Caco-2 (cell line): ENCODE measurements at regions not wholly inside any gene's neighbourhood (a gene's known extent, or its start where the extent isn't known, plus 50 kb on each side); places are given as distances from the start of the nearest gene placed in this dataset.

ENCODE experiments used
- BruUV-seq: library from RNA; stranded (reverse); fragments of 400-500 nt; replicated peaks from 2 replicates; lab custom pipeline; 2021; lab: Mats Ljungman, UMichigan
- CTCF ChIA-PET: fragments of 300-600 bp; sonication (Branson Sonifier 250); formaldehyde crosslinking; loops from one replicate; lab custom pipeline; 2022; ENCODE audit warnings: antibody characterized with exemption; lab: Charles Lee
- POLR2A ChIA-PET: fragments of 300-600 bp; sonication (Branson Sonifier 250); formaldehyde crosslinking; loops from one replicate; lab custom pipeline; 2022; ENCODE audit warnings: antibody characterized with exemption; lab: Charles Lee
- DNase-seq, 2 experiments: peaks; one replicate each; pipeline versions ENCODE4 v3.0.0 to v3.0.0-alpha.2; 2020 to 2022
- H3K27me3 ChIP-seq: replicated peaks from 2 replicates; pipeline ENCODE4 v1.6.0; 2011; ENCODE audit warnings: low read length; ENCODE audit not compliant: control insufficient read depth, insufficient read depth
- H3K36me3 ChIP-seq: 2 replicates; pipeline ENCODE4 v1.5.1; 2011; ENCODE audit warnings: low read length; ENCODE audit not compliant: control insufficient read depth, insufficient read depth
- H3K4me1 ChIP-seq: fragments of 250-450 bp; sonication (Bioruptor Pico); 2 replicates; pipeline ENCODE4 v1.5.1; 2020; ENCODE audit warnings: mild to moderate bottlenecking
- H3K4me3 ChIP-seq: 2 replicates; pipeline ENCODE4 v1.5.1; 2011; ENCODE audit warnings: low read depth, mild to moderate bottlenecking, control low read depth, low read length
- H3K9me3 ChIP-seq: fragments of 250-450 bp; sonication (Bioruptor Pico); 2 replicates; pipeline ENCODE4 v1.5.1; 2020; ENCODE audit warnings: mild to moderate bottlenecking, moderate library complexity
- H3K27ac Mint-ChIP-seq: one replicate; pipeline ENCODE4 v1.8.0; 2022; ENCODE audit warnings: mixed read lengths; ENCODE audit not compliant: unreplicated experiment
- H3K27me3 Mint-ChIP-seq: one replicate; pipeline ENCODE4 v1.8.0; 2022; ENCODE audit warnings: mixed read lengths; ENCODE audit not compliant: insufficient read depth, unreplicated experiment
- H3K36me3 Mint-ChIP-seq: one replicate; pipeline ENCODE4 v1.8.0; 2022; ENCODE audit warnings: mild to moderate bottlenecking, mixed read lengths; ENCODE audit not compliant: insufficient read depth, unreplicated experiment
- H3K4me1 Mint-ChIP-seq: one replicate; pipeline ENCODE4 v1.8.0; 2022; ENCODE audit warnings: low read depth, mixed read lengths; ENCODE audit not compliant: unreplicated experiment
- H3K4me3 Mint-ChIP-seq: one replicate; pipeline ENCODE4 v1.8.0; 2022; ENCODE audit warnings: mild to moderate bottlenecking, moderate library complexity, mixed read lengths; ENCODE audit not compliant: unreplicated experiment
- H3K9me3 Mint-ChIP-seq: one replicate; pipeline ENCODE4 v1.8.0; 2022; ENCODE audit warnings: mixed read lengths; ENCODE audit not compliant: unreplicated experiment
- CTCF ChIP-seq, 2 experiments: fragments of 200-600 bp in 1 of 2; IDR thresholded peaks; 1 replicate in 1 of 2; 2 replicates in 1 of 2; pipeline versions ENCODE4 v1.5.1 to v1.8.0; 2011 to 2022; ENCODE audit warnings: antibody characterized with exemption in 1 of 2, control low read depth in 1 of 2, inconsistent platforms in 1 of 2, low read depth in 1 of 2, low read length in 1 of 2, mild to moderate bottlenecking in 1 of 2, moderate library complexity in 1 of 2; ENCODE audit not compliant: insufficient read depth in 1 of 2, severe bottlenecking in 1 of 2, unreplicated experiment in 1 of 2
- intact Hi-C: fragments of 100-400 bp; cut with micrococcal nuclease; formaldehyde crosslinking; loops from one replicate; pipeline ENCODE4 v1.10.0; 2022; ENCODE audit not compliant: unreplicated experiment

DNA sequence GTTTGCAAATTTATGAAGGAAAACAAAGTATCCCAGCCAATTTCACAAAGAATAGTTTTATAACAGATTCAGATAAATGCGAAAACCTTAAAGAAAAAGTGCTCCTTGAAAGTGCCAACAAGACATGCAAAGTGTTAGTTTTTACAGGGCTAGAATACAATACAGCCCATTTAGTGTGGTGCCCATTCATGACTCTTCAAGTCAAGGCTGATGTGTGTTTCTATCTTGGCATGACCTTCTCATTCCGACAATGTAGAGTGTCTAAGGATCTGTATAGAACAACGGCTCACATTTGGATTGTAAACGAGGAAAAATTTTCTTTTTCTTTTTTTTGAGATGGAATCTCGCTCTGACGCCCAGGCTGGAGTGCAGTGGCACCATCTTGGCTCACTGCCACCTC is 205.2 kb upstream of the SEMA6A start:
- CTCF ChIA-PET = no interaction called here
- no TSS peak for BruUV-seq
- H3K4me1 Mint-ChIP-seq = peaks cover 7% of the 10 kb centered on the region

GRCh38 chr5:116778651-116779280 is 204.1 kb upstream of the SEMA6A start:
- ChIA-PET CTCF (no interaction called here), POLR2A (no interaction called here)
- no peaks in the 10 kb centered on the region for H3K27me3 Mint-ChIP-seq
- H3K4me1 Mint-ChIP-seq = peaks cover 7% of the 10 kb centered on the region
- no peak overlapping the region for H3K4me3 Mint-ChIP-seq
- no TSS peak for BruUV-seq
- H3K4me3 ChIP-seq = no peak overlapping the region
- H3K27ac Mint-ChIP-seq = no peak overlapping the region
- H3K9me3 ChIP-seq = no peaks in the 10 kb centered on the region; the same call in 1 of the 2 replicates
- H3K27me3 ChIP-seq = no peaks in the 10 kb centered on the region
- H3K36me3 Mint-ChIP-seq = peaks cover under 1% of the 10 kb centered on the region
- peaks cover 5% of the 10 kb centered on the region for H3K9me3 Mint-ChIP-seq
- H3K36me3 ChIP-seq = no peaks in the 10 kb centered on the region
- DNase-seq = no peak
- intact Hi-C loops = loop anchor here (10.0 kb wide), 1 partner anchor 166 kb away; no protein-coding TSS in a partner anchor
- no peaks in the 10 kb centered on the region for H3K4me1 ChIP-seq
- no peak for TF ChIP-seq CTCF (IDR thresholded peaks at IDR 0.05; ENCODE audit: insufficient read depth in 1 of 2, low read depth in 1 of 2, low read length in 1 of 2, severe bottlenecking in 1 of 2, unreplicated experiment in 1 of 2)

More for the DNA sequence above, 205.2 kb upstream of the SEMA6A start:
- H3K4me3 ChIP-seq = no peak overlapping the region
- no peak for TF ChIP-seq CTCF (IDR thresholded peaks at IDR 0.05; ENCODE audit: insufficient read depth in 1 of 2, low read depth in 1 of 2, low read length in 1 of 2, severe bottlenecking in 1 of 2, unreplicated experiment in 1 of 2)
- no peaks in the 10 kb centered on the region for H3K4me1 ChIP-seq
- H3K9me3 ChIP-seq = no peaks in the 10 kb centered on the region; the same call in 1 of the 2 replicates
- Mint-ChIP-seq H3K27ac (no peak overlapping the region), H3K36me3 (peaks cover 6% of the 10 kb centered on the region), H3K9me3 (peaks cover 13% of the 10 kb centered on the region), H3K27me3 (no peaks in the 10 kb centered on the region), H3K4me3 (no peak overlapping the region)
- DNase-seq = no peak
- no peaks in the 10 kb centered on the region for H3K27me3 ChIP-seq
- intact Hi-C loops = loop anchor here (10.0 kb wide), 1 partner anchor 165 kb away; no protein-coding TSS in a partner anchor
- POLR2A ChIA-PET = no interaction called here
- no peaks in the 10 kb centered on the region for H3K36me3 ChIP-seq

DNA sequence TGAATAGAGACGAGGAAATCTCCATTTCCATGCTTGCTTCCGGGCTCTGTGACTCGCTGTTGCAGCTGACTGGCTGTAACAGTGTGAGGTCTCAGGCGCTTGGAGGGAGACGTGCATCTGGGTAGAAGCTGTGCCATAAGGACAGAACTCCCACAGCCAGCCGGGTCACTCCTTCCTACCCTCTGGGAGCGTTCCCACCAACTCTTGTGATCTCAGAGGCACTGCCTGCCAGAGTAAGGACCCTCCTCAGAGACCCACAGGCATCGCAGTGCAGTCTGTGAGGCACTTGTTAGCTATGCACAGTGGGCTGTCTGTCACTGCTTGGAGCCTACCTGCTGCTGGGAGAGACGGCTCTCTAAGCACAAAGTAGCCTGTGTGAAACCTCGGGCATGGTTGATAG is 203.4 kb upstream of the SEMA6A start:
- no peaks in the 10 kb centered on the region for H3K4me1 ChIP-seq
- Mint-ChIP-seq H3K4me3 (no peak overlapping the region), H3K4me1 (peaks cover 7% of the 10 kb centered on the region), H3K27me3 (no peaks in the 10 kb centered on the region), H3K27ac (no peak overlapping the region), H3K9me3 (no peaks in the 10 kb centered on the region), H3K36me3 (no peaks in the 10 kb centered on the region)
- no peaks in the 10 kb centered on the region for H3K27me3 ChIP-seq
- no peak overlapping the region for H3K4me3 ChIP-seq
- TF ChIP-seq CTCF (IDR thresholded peaks at IDR 0.05; ENCODE audit: insufficient read depth in 1 of 2, low read depth in 1 of 2, low read length in 1 of 2, severe bottlenecking in 1 of 2, unreplicated experiment in 1 of 2) = no peak
- intact Hi-C loops = loop anchor here (10.0 kb wide), 1 partner anchor 167 kb away; no protein-coding TSS in a partner anchor
- CTCF ChIA-PET = no interaction called here
- no peaks in the 10 kb centered on the region; the same call in 1 of the 2 replicates for H3K9me3 ChIP-seq
- DNase-seq = no peak
- POLR2A ChIA-PET = no interaction called here
- no TSS peak for BruUV-seq
- H3K36me3 ChIP-seq = no peaks in the 10 kb centered on the region
